CD4-positive, alpha-beta T cell (primary cell): ENCODE measurements at regions not wholly inside any gene's neighbourhood (a gene's known extent, or its start where the extent isn't known, plus 50 kb on each side); places are given as distances from the start of the nearest gene placed in this dataset.

ENCODE experiments used
- ATAC-seq: fragments of 200-7000 bp; cut with Tn5 transposase; one replicate; pipeline ENCODE4 v1.10.0; 2022; ENCODE audit warnings: mild to moderate bottlenecking; ENCODE audit not compliant: poor library complexity
- CTCF ChIA-PET: fragments of 350-600 bp; sonication (Branson Sonifier 250); formaldehyde crosslinking; loops from one replicate; lab custom pipeline; 2021; ENCODE audit warnings: antibody characterized with exemption, inconsistent platforms; lab: Charles Lee
- POLR2A ChIA-PET: fragments of 350-600 bp; sonication (Branson Sonifier 250); formaldehyde crosslinking; loops from one replicate; lab custom pipeline; 2021; ENCODE audit warnings: antibody characterized with exemption, inconsistent platforms; lab: Charles Lee
- DNase-seq, 14 experiments: peaks; one replicate each; pipeline ENCODE4 v3.0.0-alpha.2; 2013 to 2020; ENCODE audit warnings: mixed read lengths in 2 of 14
- H3K27ac ChIP-seq, 2 donors: one replicate each; pipeline versions ENCODE4 v1.5.1 to v1.7.0; 2013; ENCODE audit warnings: low read length in 2 of 2, low read depth in 1 of 2, mild to moderate bottlenecking in 1 of 2
- H3K27me3 ChIP-seq, 2 experiments: 1 replicate in 1 of 2; 2 replicates in 1 of 2; pipeline versions ENCODE4 v1.6.1 to v1.7.0; 2013; ENCODE audit warnings: low read length in 2 of 2, control low read depth in 1 of 2, mild to moderate bottlenecking in 1 of 2, moderate library complexity in 1 of 2; ENCODE audit not compliant: insufficient read depth in 2 of 2, control insufficient read depth in 1 of 2
- H3K36me3 ChIP-seq: one replicate; pipeline ENCODE4 v1.6.1; 2013; ENCODE audit warnings: low read length, control low read depth; ENCODE audit not compliant: insufficient read depth
- H3K4me1 ChIP-seq: one replicate; pipeline ENCODE4 v1.6.1; 2013; ENCODE audit warnings: low read length, control low read depth; ENCODE audit not compliant: insufficient read depth
- H3K4me3 ChIP-seq: one replicate; pipeline ENCODE4 v1.5.1; 2013; ENCODE audit warnings: mild to moderate bottlenecking, low read length, moderate library complexity
- H3K9me3 ChIP-seq, 2 experiments: 1 replicate in 1 of 2; 2 replicates in 1 of 2; pipeline versions ENCODE4 v1.6.1 to v1.7.0; 2013; ENCODE audit warnings: low read length in 2 of 2, mild to moderate bottlenecking in 2 of 2, control low read depth in 1 of 2, moderate library complexity in 1 of 2; ENCODE audit not compliant: control insufficient read depth in 1 of 2, insufficient read depth in 1 of 2
- H3K27ac Mint-ChIP-seq: one replicate; pipeline ENCODE4 v1.8.0; 2020; ENCODE audit warnings: mixed read lengths
- H3K27me3 Mint-ChIP-seq: one replicate; pipeline ENCODE4 v1.8.0; 2021; ENCODE audit warnings: mixed read lengths
- H3K36me3 Mint-ChIP-seq: one replicate; pipeline ENCODE4 v1.8.0; 2021; ENCODE audit warnings: low read depth, mixed read lengths
- H3K4me1 Mint-ChIP-seq: one replicate; pipeline ENCODE4 v1.8.0; 2021; ENCODE audit warnings: low read depth, mixed read lengths
- H3K4me3 Mint-ChIP-seq: one replicate; pipeline ENCODE4 v1.8.0; 2020; ENCODE audit warnings: mild to moderate bottlenecking, mixed read lengths
- H3K9me3 Mint-ChIP-seq: one replicate; pipeline ENCODE4 v1.8.0; 2020; ENCODE audit warnings: mixed read lengths
- CTCF ChIP-seq: fragments of 200-600 bp; IDR thresholded peaks from one replicate; pipeline ENCODE4 v1.8.0; 2022; ENCODE audit warnings: antibody characterized with exemption, mild to moderate bottlenecking
- intact Hi-C, 2 experiments: fragments of 100-400 bp; cut with DNase I in 1 of 2; cut with micrococcal nuclease in 1 of 2; formaldehyde crosslinking; loops; one replicate each; pipeline versions ENCODE4 v1.15.1 to v1.9.0; 2023 to 2025; cut with DNase I, micrococcal nuclease

DNA sequence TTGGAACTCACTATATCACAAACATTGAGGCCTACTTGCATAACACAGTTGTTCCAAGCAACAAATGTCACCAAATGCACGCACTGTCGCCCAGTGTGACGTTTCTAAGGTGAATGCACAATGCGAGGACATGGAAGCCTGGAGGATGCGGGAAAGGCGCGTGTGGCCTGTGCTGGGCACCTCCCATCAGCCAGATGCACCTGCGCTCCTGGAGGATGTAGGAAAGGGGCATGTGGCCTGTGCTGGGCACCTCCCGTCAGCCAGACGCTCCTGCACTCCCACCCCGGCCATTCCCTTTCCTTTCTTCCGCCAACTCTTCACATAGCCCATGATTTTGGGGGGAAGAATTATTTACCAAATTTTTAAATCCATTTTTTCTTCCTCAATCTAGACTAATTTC, 202.4 kb upstream of the SOX1 start:
- no peak overlapping the region for H3K27ac ChIP-seq
- H3K4me1 ChIP-seq: no peaks in the 10 kb centered on the region
- peaks cover 0 to 23% of the 10 kb centered on the region in 2 experiments for H3K9me3 ChIP-seq
- Mint-ChIP-seq H3K27me3 (peaks cover 4% of the 10 kb centered on the region), H3K36me3 (no peaks in the 10 kb centered on the region), H3K4me1 (no peaks in the 10 kb centered on the region), H3K27ac (no peak overlapping the region), H3K9me3 (peaks cover 4% of the 10 kb centered on the region), H3K4me3 (no peak overlapping the region)
- ATAC-seq (no peak), DNase-seq (no peak)
- no peak overlapping the region for H3K4me3 ChIP-seq
- POLR2A ChIA-PET: no interaction called here
- no peaks in the 10 kb centered on the region for H3K36me3 ChIP-seq
- H3K27me3 ChIP-seq: no peaks in the 10 kb centered on the region
- no peak for TF ChIP-seq CTCF
- intact Hi-C loops: no loop called here
- CTCF ChIA-PET: no interaction called here

- Histone ChIP-seq H3K27me3 (no peaks in the 10 kb centered on the region), H3K4me1 (no peaks in the 10 kb centered on the region), H3K4me3 (no peak overlapping the region), H3K27ac (no peak overlapping the region), H3K9me3 (peaks cover 0 to 23% of the 10 kb centered on the region in 2 experiments), H3K36me3 (no peaks in the 10 kb centered on the region)
- no peak for ATAC-seq
- peaks cover 4% of the 10 kb centered on the region for H3K27me3 Mint-ChIP-seq
- no peak for TF ChIP-seq CTCF
- DNase-seq: no peak
- intact Hi-C loops: no loop called here
- no peaks in the 10 kb centered on the region for H3K36me3 Mint-ChIP-seq
- ChIA-PET POLR2A (no interaction called here), CTCF (no interaction called here)
- peaks cover 4% of the 10 kb centered on the region for H3K9me3 Mint-ChIP-seq
- no peaks in the 10 kb centered on the region for H3K4me1 Mint-ChIP-seq
- no peak overlapping the region for H3K4me3 Mint-ChIP-seq
- no peak overlapping the region for H3K27ac Mint-ChIP-seq
These were observed 201.9 kb upstream of the SOX1 start for GRCh38 chr13:111865046-111865445.

GRCh38 chr13:111865826-111866225, 201.1 kb upstream of the SOX1 start:
- peaks cover 0 to 23% of the 10 kb centered on the region in 2 experiments for H3K9me3 ChIP-seq
- no peaks in the 10 kb centered on the region for H3K4me1 ChIP-seq
- DNase-seq (no peak), ATAC-seq (no peak)
- peaks cover 2% of the 10 kb centered on the region for H3K27me3 Mint-ChIP-seq
- H3K4me1 Mint-ChIP-seq: no peaks in the 10 kb centered on the region
- ChIA-PET CTCF (no interaction called here), POLR2A (no interaction called here)
- intact Hi-C loops: no loop called here
- no peaks in the 10 kb centered on the region for H3K36me3 ChIP-seq
- H3K4me3 ChIP-seq: no peak overlapping the region
- no peak overlapping the region for H3K27ac Mint-ChIP-seq
- no peak for TF ChIP-seq CTCF
- H3K27me3 ChIP-seq: no peaks in the 10 kb centered on the region
- no peak overlapping the region for H3K27ac ChIP-seq
- H3K4me3 Mint-ChIP-seq: no peak overlapping the region
- H3K9me3 Mint-ChIP-seq: peaks cover 4% of the 10 kb centered on the region
- no peaks in the 10 kb centered on the region for H3K36me3 Mint-ChIP-seq
